CD1c-positive myeloid dendritic cell (primary cell): ENCODE measurements at regions not wholly inside any gene's neighbourhood (a gene's known extent, or its start where the extent isn't known, plus 50 kb on each side); places are given as distances from the start of the nearest gene placed in this dataset.

Experiments
- DNase-seq: peaks from one replicate; pipeline ENCODE4 v3.0.0-alpha.2; 2016; ENCODE audit errors: extremely low spot score

GRCh38 chr17:73783945-73784603 is 139.8 kb upstream of the SDK2 start:
- no peak for DNase-seq

- DNase-seq, result no peak
These were observed 141.3 kb upstream of the SDK2 start for GRCh38 chr17:73785496-73785895.

DNA sequence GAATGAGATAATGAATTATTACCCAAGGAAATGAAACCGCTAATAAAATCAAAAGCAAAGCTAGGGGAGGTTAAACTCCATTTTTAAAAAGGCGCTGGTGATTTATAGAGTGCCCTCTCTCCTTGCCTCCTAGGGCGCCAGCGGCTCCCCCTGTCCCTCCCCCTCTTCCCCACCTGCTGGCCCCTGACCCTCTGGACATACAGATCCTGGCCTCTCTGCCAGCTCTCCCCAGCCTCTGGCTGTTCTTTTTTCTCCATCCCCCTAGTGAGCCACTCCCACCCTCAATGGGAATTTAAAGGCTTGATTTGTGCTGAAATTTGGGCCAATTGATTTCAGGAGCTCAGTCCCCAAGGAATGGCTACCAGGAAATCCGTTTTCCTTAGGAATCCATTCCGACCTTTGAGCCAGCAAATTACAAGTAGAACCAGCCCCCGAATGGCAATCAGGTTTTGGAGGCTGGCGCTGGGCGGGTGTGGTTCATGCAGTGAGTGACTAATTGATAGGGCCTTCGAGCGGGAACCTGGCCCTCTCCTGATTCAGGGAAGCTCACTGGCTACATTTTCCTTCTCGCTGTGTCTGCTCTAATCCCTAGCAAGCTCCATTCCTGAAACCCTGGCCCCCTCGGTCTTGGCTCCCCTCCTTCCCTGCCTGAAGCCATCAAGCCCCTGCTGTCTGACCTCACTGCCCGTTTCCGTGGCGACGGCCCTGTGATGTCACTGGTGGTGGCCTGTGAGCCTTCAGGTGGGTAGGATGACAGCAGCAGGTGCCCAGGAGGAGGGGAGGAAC is 141.9 kb upstream of the SDK2 start:
- DNase-seq, result no peak

GRCh38 chr17:73787076-73788059 is 143.1 kb upstream of the SDK2 start:
- DNase-seq, result no peak

GRCh38 chr17:73788111-73788510 is 143.9 kb upstream of the SDK2 start:
- no peak for DNase-seq

GRCh38 chr17:73791121-73791520 is 146.9 kb upstream of the SDK2 start:
- no peak for DNase-seq

- no peak for DNase-seq
These were observed 147.4 kb upstream of the SDK2 start for GRCh38 chr17:73791631-73792030.

DNA sequence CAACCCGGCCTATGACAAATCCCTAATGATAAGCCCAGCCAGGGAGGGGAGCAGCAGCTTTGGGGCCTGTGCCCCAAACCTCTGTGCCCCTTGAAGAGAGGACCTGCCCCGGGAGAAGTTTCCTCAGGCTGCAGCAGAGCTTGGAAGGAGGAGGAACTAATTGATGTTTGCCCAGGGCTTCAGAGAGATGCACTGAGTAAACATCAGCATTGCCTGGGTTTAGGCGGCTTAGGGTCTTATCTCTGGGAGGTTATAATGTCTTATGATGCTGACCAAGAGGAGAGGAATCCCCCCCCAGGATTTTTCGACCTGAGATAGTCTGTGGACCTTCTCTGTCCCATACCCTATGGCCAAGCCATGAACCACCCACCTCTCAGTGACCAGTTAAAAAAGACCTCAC is 148.7 kb upstream of the SDK2 start:
- DNase-seq, result no peak

- DNase-seq, result no peak
These were observed 150.1 kb upstream of the SDK2 start for GRCh38 chr17:73794336-73794735.

DNA sequence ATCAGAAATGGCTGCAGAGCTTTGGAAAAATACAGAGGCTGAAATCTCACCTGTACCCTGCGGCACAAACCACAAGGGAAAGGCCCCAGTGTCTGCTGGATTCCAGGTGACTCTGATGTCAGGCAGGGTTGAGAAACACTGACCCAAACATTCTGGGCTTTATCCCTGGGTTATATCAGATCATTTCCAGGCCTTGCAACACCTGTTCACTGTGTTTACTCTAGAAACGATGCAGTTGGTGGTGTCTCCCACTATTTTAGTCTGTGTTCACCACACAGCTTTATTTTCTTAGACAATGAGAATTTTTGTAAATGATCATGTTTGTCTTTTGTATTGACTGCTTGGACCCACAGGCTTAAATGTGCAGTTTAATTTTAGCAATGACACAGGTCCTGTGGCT is 151.5 kb upstream of the SDK2 start:
- no peak for DNase-seq

DNA sequence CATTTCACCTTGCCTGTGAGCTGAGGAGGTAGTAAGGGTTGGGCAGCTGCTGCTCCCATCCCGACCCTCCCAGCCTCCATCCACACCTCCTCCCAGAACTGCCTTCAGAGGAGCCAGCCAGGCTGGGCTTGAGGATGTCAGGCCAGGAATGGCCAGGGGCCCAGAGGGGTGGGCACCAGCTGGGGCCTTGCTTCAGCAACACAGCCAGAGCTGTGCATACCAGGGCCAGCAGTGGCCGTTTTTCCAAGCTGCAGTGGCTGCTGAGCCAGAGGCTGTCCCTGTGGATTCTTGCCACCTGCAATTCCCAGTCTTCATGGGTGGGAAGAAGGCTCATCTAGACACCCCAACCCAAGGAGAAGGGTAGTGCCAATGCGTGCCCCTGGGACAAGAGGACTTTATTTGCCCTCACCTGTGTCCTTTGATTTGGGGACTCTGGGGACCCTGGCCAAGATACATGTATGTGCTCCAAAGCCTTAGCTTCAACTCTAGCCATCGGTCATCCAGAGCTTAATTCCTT is 153.4 kb upstream of the SDK2 start:
- DNase-seq, result no peak

DNA sequence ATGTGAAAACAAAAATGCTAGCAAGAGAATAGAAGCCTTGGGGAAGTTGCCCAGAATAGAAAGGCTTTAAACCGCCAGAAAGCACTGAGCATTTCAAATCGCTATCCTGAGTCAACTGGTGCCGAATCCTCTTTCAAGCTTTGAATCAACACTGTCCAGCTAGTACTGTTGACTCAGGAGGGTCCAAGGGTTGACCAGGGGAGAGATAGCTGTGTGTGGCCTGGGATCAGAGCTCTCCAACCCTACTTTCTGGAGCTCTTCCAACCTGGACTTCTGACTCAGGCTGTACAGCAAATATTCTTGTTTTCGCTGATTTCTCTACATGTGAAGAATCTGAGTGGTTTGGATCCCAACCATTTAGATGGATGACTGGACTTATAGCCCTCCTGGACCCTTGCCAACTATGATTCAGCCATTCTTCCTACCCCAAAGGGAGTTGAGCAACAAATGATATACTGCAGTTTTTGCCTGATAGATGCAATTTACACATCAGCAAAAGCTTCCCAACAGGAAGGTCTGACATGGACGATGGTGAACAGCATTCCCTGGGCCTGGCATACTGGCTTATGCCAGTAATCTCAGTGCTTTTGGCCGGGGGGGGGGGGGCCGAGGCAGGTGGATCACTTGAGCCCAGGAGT is 154.0 kb upstream of the SDK2 start:
- DNase-seq, result no peak

DNA sequence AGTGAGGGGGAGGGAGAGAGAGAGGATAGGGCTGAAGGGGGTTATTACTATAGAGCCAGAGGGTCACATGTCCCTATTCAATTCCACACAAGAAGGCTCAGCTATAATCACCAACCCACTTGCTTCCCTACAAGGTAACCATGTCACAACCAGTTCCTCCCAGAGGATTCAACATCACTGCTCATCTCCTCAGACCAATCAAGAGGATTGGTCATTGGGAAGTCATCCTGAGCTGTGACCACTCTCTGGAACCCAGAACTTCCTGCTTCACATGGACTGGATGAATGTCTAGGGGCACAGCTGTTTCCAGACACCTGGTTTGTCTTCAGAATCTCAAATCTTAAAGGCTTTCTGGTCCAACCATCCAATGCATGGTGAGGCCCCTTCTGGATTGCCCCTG is 154.9 kb upstream of the SDK2 start:
- DNase-seq, result no peak

GRCh38 chr17:73799781-73800627 is 155.8 kb upstream of the SDK2 start:
- no peak for DNase-seq

DNA sequence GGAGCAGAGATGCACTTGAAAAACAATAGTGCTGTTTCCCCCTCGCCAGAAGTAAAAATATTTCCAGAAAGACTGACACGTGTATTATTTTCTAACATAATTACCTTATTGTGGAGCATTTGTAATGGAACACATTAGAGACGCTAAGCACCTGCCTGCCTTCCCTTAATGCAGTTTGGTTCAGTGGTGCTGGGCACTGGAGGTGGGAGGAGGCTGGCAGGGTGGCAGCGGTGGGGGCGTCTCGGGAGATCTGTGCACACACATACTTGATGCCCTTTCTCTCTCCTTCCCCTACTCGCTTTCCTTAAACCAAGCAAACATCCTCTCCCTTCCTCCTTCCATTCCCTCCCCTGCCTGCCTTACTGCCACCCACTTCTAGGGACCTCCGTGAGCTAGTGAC is 156.6 kb upstream of the SDK2 start:
- no peak for DNase-seq

DNA sequence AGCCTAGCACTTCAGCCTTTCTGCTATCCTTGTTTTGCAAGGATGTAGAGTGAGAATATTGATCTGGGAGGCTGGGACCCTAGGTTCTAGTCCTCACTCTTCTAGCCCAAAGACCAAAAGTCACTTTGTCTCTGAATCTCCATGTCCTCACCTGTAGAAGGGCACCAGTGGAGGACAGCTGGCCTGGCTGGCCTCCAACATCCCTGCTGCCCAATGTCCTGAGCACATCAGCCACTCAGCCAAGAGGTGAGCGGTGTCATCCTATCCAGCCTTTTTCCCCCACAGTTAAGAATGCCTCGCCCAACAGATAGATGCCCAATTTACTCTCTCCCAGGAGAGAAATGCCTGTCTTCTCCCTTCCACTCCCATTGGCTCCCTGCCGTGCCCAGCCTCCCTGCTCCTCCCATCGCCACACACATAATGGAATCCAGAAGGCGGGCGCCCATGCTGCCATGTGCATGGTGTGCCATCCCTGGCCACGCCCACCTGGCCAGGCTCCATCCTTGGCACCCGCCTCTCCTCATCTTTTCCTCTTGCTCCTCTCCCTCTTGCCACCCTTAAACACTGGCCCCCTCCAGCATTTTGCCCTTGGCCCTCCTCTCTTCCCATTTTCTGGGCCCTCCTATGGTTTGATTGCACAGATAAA is 157.3 kb upstream of the SDK2 start:
- DNase-seq, result no peak

DNA sequence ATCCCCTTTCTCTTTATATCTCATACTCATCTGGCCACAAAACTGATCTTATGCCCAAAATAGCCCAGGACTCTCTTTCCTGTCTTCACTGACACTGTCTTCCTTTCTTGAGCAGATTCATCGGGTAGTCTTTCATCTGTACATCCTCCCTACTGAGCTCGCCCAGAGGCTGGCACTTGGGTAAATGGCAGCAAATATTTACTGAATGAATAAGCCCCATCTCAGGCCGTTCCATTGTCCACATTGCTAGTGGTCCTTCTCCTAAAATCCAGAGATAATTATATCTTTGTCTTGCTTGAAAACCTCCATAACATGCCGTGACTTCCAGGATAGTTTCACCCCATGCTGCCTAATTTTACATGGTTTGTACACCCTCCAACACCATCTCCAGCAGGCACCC is 158.1 kb upstream of the SDK2 start:
- DNase-seq, result no peak

DNA sequence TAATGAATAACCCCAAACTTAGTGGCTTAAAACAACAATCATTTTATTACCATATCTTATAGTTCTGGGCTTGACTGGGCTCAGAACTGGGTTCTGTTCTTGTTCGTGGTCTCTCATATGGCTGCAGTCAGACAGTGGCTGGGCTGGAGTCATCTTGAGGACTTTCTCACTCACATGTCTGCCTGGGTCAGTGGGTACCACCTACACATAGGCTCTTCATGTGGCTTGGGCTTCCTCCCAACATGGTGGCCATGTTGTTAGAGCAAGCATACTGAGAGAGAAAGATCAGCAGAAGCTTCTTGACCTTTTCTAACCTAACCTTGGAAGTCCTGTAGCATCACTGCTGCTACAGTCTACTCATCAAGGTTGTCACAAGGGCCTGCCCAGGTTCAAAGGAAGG is 158.6 kb upstream of the SDK2 start:
- DNase-seq, result no peak

DNA sequence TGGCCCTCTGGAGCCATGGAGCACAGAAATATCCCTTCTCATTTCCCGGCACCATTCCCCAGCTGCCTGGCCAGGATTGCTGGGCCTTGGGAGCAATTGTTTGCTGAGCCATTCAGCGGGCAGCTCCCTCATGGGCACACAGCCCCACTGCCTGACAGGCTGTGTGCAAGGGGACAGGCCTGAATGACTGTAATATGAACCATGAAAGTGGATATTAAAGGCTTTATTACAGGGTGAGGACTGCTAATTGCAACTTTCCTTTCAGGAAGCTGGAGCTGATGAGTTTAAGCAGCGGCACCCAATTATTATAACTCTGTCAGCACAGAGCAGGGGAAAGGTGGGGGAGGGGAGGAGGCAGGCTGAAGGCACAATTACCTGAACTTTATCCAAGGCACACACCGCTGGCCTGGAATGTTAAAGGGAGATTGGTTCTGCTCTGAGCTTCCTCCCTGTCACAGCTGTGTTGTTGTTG is 159.8 kb upstream of the SDK2 start:
- no peak for DNase-seq

DNA sequence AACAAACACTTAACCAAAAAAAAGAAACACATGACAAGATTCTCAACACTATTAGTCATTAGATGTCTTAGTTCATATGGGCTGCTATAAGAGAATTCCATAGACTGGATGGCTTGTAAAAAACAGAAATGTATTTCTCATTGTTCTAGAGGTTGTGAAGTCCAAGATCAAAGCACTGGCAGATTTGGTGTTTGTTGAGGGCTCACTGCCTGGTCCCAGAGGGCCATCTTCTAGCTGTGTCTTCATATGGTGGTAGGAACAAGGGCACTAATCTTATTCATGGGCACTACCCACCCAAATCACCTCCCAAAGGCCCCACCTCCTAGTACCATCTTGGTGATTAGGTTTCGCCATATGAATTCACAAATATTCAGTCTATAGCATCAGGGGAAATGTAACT is 162.5 kb upstream of the SDK2 start:
- no peak for DNase-seq
